ENCODE measurements at regions not wholly inside any gene's neighbourhood (a gene's known extent, or its start where the extent isn't known, plus 50 kb on each side); places are given as distances from the start of the nearest gene placed in this dataset.
"Not testable (repeated sequence)": the region's sequence is repeated elsewhere in the genome, so short reads cannot be mapped to it uniquely, and the experiment has no call there.

DNA sequence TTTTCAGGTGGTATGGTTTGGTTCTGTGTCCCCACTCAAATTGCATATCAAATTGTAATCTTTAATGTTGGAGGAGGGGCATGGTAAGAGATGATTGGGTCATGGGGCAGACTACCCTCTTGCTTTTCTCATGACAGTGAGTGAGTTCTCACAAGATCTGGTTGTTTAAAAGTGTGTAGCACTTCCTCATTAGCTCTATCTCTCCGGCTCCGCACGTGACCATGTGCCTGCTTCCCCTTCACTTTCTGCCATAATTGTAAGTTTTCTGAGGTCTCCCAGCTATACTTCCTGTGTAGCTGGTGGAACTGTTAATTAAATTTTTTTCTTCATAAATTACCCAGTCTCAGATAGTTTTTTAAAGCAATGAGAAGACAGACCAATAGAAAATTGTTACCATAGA, 843.2 kb downstream of the AMY1C start:
- Mint-ChIP-seq H3K27ac (no peak overlapping the region), H3K36me3 (ENCODE audit: low read depth) (no peaks in the 10 kb centered on the region), H3K9me3 (peaks cover 30% of the 10 kb centered on the region), H3K27me3 (ENCODE audit: low read depth) (no peaks in the 10 kb centered on the region), H3K4me3 (no peak overlapping the region), H3K4me1 (ENCODE audit: low read depth) (no peaks in the 10 kb centered on the region)
- DNase-seq (ENCODE audit: low spot score): no peak

DNA sequence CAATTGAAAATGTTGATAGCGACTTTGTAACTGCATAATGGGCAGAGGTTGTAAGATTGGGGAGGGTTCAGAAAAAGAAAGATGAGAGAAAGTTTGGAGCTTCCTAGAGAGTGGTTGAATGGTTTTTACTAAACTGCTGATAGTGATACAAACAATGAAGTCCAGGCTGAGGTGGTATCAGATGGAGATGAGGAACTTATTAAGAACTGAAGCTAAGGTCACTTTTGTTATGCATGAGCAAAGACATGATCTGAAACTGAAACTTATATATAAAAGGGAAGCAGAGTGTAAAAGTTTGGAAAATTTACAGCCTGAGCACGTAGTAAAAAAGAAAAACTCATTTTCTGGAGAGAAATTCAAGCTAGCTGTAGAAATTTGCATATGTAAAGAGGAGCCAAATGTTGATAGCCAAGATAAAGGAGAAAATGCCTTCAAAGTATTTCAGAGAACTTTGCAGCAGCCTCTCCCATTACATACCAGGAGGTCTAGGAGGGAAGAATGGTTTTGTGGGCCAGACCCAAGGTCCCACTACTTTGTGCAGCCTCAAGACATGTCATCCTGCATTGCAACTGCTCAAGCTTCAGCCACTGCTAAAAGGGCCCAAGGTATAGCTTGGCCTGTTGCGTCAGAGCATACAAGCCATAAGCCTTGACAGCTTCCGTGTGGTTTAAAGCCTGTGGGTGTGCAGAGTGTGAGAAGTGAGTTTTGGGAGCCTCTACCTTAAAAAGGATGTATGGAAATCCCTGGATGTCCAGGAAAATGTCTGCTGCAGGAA, 843.9 kb downstream of the AMY1C start:
- H3K9me3 Mint-ChIP-seq: peaks cover 24% of the 10 kb centered on the region
- DNase-seq (ENCODE audit: low spot score): no peak
- H3K36me3 Mint-ChIP-seq (ENCODE audit: low read depth): no peaks in the 10 kb centered on the region
- no peaks in the 10 kb centered on the region for H3K27me3 Mint-ChIP-seq (ENCODE audit: low read depth)
- H3K4me3 Mint-ChIP-seq: no peak overlapping the region
- H3K27ac Mint-ChIP-seq: no peak overlapping the region
- no peaks in the 10 kb centered on the region for H3K4me1 Mint-ChIP-seq (ENCODE audit: low read depth)

DNA sequence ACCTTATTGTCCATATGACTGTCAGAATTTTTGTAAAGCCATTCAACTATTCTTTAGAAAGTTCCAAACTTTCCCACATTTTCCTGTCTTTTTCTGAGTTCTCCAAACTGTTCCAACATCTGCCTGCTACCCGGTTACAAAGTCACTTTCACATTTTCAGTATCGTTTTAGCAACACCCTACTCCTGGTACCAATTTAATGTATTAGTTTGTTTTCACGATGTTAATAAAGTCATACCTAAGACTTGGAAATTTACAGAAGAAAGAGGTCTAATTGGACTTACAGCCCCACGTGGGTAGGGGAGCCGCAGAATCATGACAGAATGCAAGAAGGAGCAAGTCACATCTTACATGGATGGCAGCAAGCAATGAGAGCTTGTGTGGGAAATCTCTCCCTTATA, 867.8 kb downstream of the AMY1C start:
- no peak overlapping the region for H3K4me3 Mint-ChIP-seq
- H3K27me3 Mint-ChIP-seq (ENCODE audit: low read depth): no peaks in the 10 kb centered on the region
- H3K27ac Mint-ChIP-seq: no peak overlapping the region

DNA sequence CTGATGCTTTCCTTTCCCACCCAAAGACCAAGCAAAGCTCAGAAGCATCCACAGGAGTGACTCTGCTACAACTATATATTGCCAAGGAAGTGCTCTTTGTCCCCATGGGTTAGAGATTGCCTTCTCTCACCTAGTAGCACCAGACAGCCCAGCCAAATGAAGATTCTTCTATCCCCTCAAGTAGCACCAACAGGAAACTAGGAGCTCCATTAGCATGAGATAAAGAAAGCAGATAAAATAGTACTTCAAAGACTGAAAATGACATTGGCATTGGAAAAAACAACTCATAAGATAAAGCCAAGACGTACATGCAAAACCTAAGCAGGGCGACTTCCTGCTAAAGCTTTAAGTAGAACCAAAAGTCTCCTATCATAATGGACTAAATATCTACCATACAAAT, 871.5 kb downstream of the AMY1C start:
- H3K4me1 Mint-ChIP-seq (ENCODE audit: low read depth): no peaks in the 10 kb centered on the region
- DNase-seq (ENCODE audit: low spot score): no peak
- H3K27ac Mint-ChIP-seq: no peak overlapping the region
- peaks cover 42% of the 10 kb centered on the region for H3K9me3 Mint-ChIP-seq
- H3K27me3 Mint-ChIP-seq (ENCODE audit: low read depth): no peaks in the 10 kb centered on the region
- H3K4me3 Mint-ChIP-seq: no peak overlapping the region
- H3K36me3 Mint-ChIP-seq (ENCODE audit: low read depth): no peaks in the 10 kb centered on the region

More for the DNA sequence above, 867.8 kb downstream of the AMY1C start:
- DNase-seq (ENCODE audit: low spot score): no peak
- H3K4me1 Mint-ChIP-seq (ENCODE audit: low read depth): no peaks in the 10 kb centered on the region
- H3K9me3 Mint-ChIP-seq: peaks cover 46% of the 10 kb centered on the region
- no peaks in the 10 kb centered on the region for H3K36me3 Mint-ChIP-seq (ENCODE audit: low read depth)

DNA sequence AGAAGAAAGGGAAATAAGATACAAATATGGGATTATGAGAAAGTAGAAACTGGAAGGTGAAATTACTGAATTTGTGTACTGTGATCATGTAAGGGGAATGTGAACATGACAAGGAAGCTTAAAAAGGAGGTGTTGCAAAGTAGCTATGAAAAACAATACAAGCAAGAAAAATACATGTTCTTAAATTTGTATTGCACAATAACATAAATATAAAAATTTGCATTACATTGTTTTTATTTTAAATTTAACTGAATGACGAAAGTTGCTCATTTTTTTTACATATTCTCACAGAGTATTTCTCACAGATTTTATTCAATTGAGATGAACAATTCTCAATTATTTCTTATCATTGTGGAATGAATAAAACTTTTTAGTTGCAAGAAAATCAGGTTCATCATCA, 874.8 kb downstream of the AMY1C start:
- DNase-seq (ENCODE audit: low spot score): no peak
- Mint-ChIP-seq H3K27me3 (ENCODE audit: low read depth) (no peaks in the 10 kb centered on the region), H3K27ac (no peak overlapping the region), H3K4me3 (no peak overlapping the region), H3K36me3 (ENCODE audit: low read depth) (no peaks in the 10 kb centered on the region), H3K4me1 (ENCODE audit: low read depth) (no peaks in the 10 kb centered on the region), H3K9me3 (peaks cover 34% of the 10 kb centered on the region)

DNA sequence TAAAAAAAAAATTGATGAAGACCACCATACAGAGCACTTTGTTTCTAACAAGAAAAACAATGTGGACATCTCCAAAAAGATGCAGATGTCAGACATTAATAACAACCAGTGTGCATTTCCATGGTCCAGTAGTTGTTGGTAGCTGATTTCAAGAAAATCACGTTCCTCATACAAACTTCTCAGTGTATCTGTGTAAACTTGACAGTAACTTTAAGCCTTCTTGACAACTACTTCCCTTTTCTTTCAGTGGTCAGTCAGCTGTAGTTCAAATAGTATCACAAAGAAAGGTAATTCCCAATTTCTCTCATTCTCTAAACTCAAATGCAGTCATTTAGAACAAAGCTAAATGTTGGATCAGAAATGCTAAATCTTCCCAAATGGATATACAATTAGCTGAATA, 879.9 kb downstream of the AMY1C start:
- Mint-ChIP-seq H3K27me3 (ENCODE audit: low read depth) (no peaks in the 10 kb centered on the region), H3K4me1 (ENCODE audit: low read depth) (no peaks in the 10 kb centered on the region), H3K4me3 (no peak overlapping the region), H3K36me3 (ENCODE audit: low read depth) (no peaks in the 10 kb centered on the region), H3K27ac (no peak overlapping the region), H3K9me3 (peaks cover 28% of the 10 kb centered on the region)
- no peak for DNase-seq (ENCODE audit: low spot score)

DNA sequence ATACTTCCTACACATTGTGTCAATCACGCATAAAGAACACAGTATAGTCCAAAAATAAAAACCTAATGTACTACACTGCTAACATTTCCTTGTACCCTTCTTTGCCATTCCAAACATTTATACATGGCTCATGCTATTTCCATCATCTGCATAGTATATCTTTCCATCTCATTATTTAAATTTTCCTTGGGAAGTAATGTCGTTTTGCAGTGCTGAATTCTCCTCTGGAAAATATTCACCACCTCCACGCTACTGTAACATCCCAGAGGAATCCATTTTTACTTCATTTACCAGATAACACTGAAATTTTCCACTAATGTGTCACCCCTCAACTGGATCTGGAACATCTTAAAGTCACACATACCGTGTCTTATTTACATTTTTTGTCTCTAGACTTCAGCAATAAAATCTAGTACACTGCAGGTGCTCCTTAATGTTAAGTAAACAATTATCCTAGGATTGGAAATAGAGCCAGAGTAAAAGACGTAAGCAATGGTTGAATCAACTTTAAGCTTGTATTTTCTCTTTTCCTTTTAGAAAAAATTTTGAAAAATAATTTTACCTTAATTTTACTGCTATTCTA, 881.0 kb downstream of the AMY1C start:
- no peaks in the 10 kb centered on the region for H3K4me1 Mint-ChIP-seq (ENCODE audit: low read depth)
- H3K27ac Mint-ChIP-seq: no peak overlapping the region
- peaks cover 23% of the 10 kb centered on the region for H3K9me3 Mint-ChIP-seq
- no peak for DNase-seq (ENCODE audit: low spot score)
- no peaks in the 10 kb centered on the region for H3K27me3 Mint-ChIP-seq (ENCODE audit: low read depth)
- no peaks in the 10 kb centered on the region for H3K36me3 Mint-ChIP-seq (ENCODE audit: low read depth)
- H3K4me3 Mint-ChIP-seq: no peak overlapping the region

DNA sequence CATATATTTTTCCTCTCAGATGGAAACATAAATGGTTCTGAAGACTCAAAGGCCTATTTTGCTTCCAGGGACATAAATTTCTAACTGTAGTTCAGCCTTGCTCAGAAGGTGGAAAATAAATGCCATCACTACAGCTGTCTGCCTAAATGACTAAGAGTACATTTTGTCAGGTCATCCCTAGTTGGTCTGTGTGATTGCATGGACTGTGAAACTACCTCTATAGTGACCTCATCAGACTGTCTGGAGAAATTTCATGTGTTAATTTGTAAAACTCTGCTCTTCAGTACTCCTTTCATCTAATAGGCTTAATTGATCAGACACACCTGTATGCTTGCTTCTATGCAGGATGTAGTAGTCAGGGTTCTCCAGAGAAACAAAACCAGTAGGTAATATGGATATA, 886.9 kb downstream of the AMY1C start:
- H3K36me3 Mint-ChIP-seq (ENCODE audit: low read depth): no peaks in the 10 kb centered on the region
- no peak overlapping the region for H3K4me3 Mint-ChIP-seq
- H3K27me3 Mint-ChIP-seq (ENCODE audit: low read depth): no peaks in the 10 kb centered on the region
- H3K4me1 Mint-ChIP-seq (ENCODE audit: low read depth): no peaks in the 10 kb centered on the region
- DNase-seq (ENCODE audit: low spot score): no peak
- H3K27ac Mint-ChIP-seq: no peak overlapping the region
- H3K9me3 Mint-ChIP-seq: peaks cover 25% of the 10 kb centered on the region

DNA sequence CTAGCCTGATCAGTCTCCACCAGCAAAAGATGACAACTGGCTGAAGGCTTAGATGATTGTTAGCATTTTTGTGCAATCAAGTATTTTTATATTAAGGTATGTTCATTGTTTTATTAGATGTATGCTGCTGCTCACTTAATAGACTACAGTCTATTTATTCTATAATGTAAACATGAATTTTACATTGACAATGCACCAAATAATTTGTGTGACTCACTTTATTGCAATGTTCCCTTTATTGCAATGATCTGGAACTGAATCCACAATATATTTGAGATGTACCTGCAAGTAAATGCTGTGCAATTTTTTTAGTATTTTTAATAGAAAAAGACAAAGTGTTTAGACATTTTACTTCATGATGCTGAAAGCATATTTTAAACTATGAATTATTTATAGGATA, 896.5 kb downstream of the AMY1C start:
- no peaks in the 10 kb centered on the region for H3K36me3 Mint-ChIP-seq (ENCODE audit: low read depth)
- peaks cover 7% of the 10 kb centered on the region for H3K9me3 Mint-ChIP-seq
- H3K4me1 Mint-ChIP-seq (ENCODE audit: low read depth): no peaks in the 10 kb centered on the region
- no peak for DNase-seq (ENCODE audit: low spot score)
- H3K27me3 Mint-ChIP-seq (ENCODE audit: low read depth): no peaks in the 10 kb centered on the region
- no peak overlapping the region for H3K4me3 Mint-ChIP-seq
- no peak overlapping the region for H3K27ac Mint-ChIP-seq

DNA sequence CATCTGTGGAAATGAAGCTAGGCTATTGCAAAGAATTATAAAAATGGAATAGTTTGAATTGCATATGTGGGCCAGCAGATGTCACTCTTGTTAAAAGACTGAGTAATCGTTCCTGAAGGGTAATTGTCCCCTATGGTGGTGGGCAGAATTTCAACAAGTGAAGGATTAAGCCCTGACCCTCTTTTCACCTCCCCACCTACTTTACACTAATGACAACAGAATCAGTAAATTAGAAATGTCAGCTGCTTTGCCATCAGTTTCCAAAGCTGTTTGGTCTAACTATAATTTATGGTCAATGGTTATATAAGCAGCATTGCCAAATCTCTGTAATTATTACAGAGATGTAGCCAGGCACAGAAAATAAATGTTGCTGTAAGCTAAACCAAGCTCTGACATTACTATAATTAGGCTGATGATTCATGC, 898.6 kb downstream of the AMY1C start:
- no peak for DNase-seq (ENCODE audit: low spot score)
- no peak overlapping the region for H3K4me3 Mint-ChIP-seq

DNA sequence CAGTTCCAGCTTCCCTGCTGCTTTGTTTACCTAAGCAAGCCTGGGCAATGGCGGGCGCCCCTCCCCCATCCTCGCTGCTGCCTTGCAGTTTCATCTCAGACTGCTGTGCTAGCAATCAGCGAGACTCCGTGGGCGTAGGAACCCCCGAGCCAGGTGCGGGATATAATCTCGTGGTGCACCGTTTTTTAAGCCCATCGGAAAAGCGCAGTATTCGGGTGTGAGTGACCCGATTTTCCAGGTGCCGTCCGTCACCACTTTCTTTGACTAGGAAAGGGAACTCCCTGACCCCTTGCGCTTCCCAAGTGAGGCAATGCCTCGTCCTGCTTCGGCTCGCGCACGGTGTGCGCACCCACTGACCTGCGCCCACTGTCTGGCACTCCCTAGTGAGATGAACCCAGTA, 914.7 kb downstream of the AMY1C start:
- H3K36me3 Mint-ChIP-seq (ENCODE audit: low read depth); H3K27ac Mint-ChIP-seq; H3K27me3 Mint-ChIP-seq (ENCODE audit: low read depth); DNase-seq (ENCODE audit: low spot score); H3K4me3 Mint-ChIP-seq; H3K4me1 Mint-ChIP-seq (ENCODE audit: low read depth): not testable (repeated sequence)
- H3K9me3 Mint-ChIP-seq: peaks cover 32% of the 10 kb centered on the region

More for the DNA sequence above, 898.6 kb downstream of the AMY1C start:
- no peaks in the 10 kb centered on the region for H3K27me3 Mint-ChIP-seq (ENCODE audit: low read depth)
- H3K36me3 Mint-ChIP-seq (ENCODE audit: low read depth): no peaks in the 10 kb centered on the region
- no peaks in the 10 kb centered on the region for H3K9me3 Mint-ChIP-seq
- H3K4me1 Mint-ChIP-seq (ENCODE audit: low read depth): no peaks in the 10 kb centered on the region
- no peak overlapping the region for H3K27ac Mint-ChIP-seq

DNA sequence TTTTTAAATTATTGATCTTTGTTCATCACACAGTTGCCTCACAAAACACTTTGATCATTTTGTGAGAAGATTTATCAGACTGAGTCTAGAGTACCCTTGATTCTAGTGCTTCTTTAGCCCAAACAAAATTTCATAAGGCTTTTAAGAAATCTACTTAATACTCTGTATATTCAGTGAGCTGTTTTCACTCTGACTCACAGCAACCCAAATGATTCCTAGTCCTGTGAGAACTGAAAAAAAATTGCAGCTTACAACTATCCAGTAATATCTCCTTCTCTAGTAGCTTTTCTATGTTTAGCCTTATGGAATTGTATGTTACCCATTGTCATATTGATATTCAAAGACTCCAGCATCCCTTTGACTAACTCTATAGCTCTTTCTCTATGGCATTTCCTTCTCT, 915.6 kb downstream of the AMY1C start:
- Mint-ChIP-seq H3K9me3 (peaks cover 34% of the 10 kb centered on the region), H3K27ac (no peak overlapping the region), H3K27me3 (ENCODE audit: low read depth) (no peaks in the 10 kb centered on the region), H3K4me1 (ENCODE audit: low read depth) (no peaks in the 10 kb centered on the region), H3K36me3 (ENCODE audit: low read depth) (no peaks in the 10 kb centered on the region), H3K4me3 (no peak overlapping the region)
- no peak for DNase-seq (ENCODE audit: low spot score)

DNA sequence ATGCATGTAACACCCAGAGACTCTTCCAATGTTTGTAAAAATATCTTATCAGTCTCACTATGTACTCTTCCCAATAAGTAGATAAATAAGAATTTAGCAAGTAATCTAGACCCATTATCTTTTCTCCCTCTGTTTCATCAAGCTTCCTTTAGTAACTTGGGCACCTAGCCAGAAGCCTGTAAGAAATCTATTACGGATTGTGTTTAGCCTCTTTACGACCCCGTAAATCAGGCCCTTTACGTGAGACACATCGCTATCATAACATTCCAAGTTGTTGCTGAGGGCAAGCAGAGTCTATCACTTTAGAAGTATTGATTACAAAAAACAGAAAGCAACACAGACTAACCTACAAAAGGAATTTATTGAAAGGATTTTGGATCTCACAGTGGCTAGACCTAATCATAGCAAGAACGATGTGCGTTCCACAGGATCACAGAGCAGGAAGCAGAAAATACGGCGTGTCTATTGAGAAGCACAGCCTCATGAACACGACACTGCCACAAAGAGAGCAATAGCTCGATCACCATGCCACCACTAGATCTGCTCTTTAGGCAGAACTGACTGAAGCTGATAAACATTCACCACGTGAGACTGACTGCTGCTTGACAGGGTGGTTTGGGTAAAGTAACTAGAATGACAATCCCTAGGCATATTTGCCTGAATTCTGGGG, 922.1 kb downstream of the AMY1C start:
- no peaks in the 10 kb centered on the region for H3K27me3 Mint-ChIP-seq (ENCODE audit: low read depth)
- peaks cover 18% of the 10 kb centered on the region for H3K9me3 Mint-ChIP-seq
- no peak overlapping the region for H3K27ac Mint-ChIP-seq
- no peaks in the 10 kb centered on the region for H3K4me1 Mint-ChIP-seq (ENCODE audit: low read depth)
- H3K36me3 Mint-ChIP-seq (ENCODE audit: low read depth): no peaks in the 10 kb centered on the region
- DNase-seq (ENCODE audit: low spot score): no peak
- no peak overlapping the region for H3K4me3 Mint-ChIP-seq

DNA sequence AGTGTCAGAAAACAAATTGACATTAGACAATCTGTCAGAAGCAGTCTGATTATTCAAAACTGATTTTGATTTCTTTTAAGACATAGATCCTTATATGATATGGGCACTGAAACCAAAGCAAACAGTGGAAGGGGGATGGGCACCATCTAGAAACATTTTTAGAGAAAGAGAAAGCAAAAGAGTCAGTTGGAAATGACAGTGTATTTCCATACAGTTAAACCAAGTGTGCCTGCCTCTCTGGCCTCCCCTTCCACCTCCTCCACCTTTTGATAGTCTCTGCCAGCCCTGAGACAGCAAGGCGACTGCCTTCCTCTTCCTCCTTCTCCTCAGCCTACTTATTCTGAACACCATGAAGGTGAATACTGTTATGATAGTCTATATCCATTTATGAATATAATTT, 949.7 kb downstream of the AMY1C start:
- Mint-ChIP-seq H3K4me3 (no peak overlapping the region), H3K27ac (no peak overlapping the region), H3K9me3 (peaks cover 38% of the 10 kb centered on the region), H3K4me1 (ENCODE audit: low read depth) (no peaks in the 10 kb centered on the region), H3K27me3 (ENCODE audit: low read depth) (no peaks in the 10 kb centered on the region), H3K36me3 (ENCODE audit: low read depth) (no peaks in the 10 kb centered on the region)
- DNase-seq (ENCODE audit: low spot score): no peak

Data from T-helper 2 cell treated with Interferon-gamma antibody and Interleukin-4, amounts not matched to agents 5 μg/mL and 100 μg/mL, for 36 hours (primary cell).